Skin epidermis (tissue), 12 donors: ENCODE measurements at regions not wholly inside any gene's neighbourhood (a gene's known extent, or its start where the extent isn't known, plus 50 kb on each side); places are given as distances from the start of the nearest gene placed in this dataset.
A peak's percentile ranks its signal among the peaks of the same experiment; 100 is the strongest.
"Not testable (repeated sequence)": the region's sequence is repeated elsewhere in the genome, so short reads cannot be mapped to it uniquely, and the experiment has no call there.

Source experiments
- H3K27ac ChIP-seq, 21 experiments: fragments of 200-600 bp; sonication (generic) in 11 of 21; one replicate each; pipeline ENCODE4 v1.5.0; 2020; ENCODE audit warnings: mild to moderate bottlenecking in 3 of 21, inconsistent platforms in 2 of 21, moderate library complexity in 2 of 21
- H3K4me3 ChIP-seq, 7 experiments: fragments of 200-600 bp; sonication (generic) in 2 of 7; one replicate each; pipeline ENCODE4 v1.5.0; 2020; ENCODE audit warnings: inconsistent platforms in 2 of 7, mild to moderate bottlenecking in 2 of 7, moderate library complexity in 1 of 7

- Histone ChIP-seq H3K4me3 (no peak overlapping the region), H3K27ac (no peak overlapping the region)
Measured at GRCh38 chr1:113185463-113186104, 112.6 kb downstream of the LRIG2 start.

- H3K4me3 ChIP-seq = no peak overlapping the region
- H3K27ac ChIP-seq = no peak overlapping the region
Measured at GRCh38 chr1:113190078-113190477, 117.1 kb downstream of the LRIG2 start.

DNA sequence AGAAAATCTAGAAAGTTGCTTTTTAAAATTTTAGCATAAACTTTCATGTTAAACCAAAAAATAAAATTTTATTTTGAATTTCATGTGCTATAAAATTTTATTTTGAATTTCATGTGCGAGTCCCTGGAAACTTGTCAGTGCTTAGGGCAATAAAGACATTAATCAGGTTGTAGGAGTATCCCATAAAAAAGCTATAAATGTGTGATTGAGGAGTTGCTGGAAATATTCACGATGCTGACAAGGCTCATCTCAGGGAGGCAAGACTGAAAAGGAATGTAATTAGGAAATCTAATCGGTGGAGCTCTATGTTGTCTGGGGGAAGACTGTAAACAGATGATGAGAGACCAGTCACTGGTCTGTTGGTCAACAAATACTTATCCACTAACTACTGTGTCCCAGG lies 117.9 kb downstream of the LRIG2 start:
- no peak overlapping the region for H3K4me3 ChIP-seq
- H3K27ac ChIP-seq = no peak overlapping the region

GRCh38 chr1:113191579-113192076 lies 118.6 kb downstream of the LRIG2 start:
- Histone ChIP-seq H3K4me3 (no peak overlapping the region), H3K27ac (peak overlapping the region in 1 of 21 experiments; percentile 2)

DNA sequence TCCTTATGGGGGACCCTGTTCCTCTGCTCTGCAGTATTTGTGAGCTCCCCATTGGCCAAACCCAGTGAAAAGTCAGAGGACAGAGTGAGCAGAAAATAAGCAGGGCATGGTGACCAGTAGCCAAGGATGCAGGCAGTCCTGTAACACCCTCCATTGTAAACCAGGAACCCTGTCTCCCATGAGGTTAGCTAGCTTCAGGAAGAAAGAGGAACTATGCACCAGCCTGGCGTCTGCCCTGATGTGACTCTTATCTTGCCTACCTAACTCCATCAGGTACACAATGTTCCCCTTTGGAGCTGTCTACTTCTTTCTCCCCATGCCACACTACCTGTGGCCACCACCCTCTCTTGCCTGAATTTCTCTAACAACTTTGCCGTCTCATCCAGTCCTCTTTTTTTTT lies 119.2 kb downstream of the LRIG2 start:
- H3K27ac ChIP-seq = no peak overlapping the region

GRCh38 chr1:113192980-113193379 lies 120.0 kb downstream of the LRIG2 start:
- no peak overlapping the region for H3K4me3 ChIP-seq
- H3K27ac ChIP-seq = no peak overlapping the region

More for the DNA sequence above, 119.2 kb downstream of the LRIG2 start:
- no peak overlapping the region for H3K4me3 ChIP-seq

DNA sequence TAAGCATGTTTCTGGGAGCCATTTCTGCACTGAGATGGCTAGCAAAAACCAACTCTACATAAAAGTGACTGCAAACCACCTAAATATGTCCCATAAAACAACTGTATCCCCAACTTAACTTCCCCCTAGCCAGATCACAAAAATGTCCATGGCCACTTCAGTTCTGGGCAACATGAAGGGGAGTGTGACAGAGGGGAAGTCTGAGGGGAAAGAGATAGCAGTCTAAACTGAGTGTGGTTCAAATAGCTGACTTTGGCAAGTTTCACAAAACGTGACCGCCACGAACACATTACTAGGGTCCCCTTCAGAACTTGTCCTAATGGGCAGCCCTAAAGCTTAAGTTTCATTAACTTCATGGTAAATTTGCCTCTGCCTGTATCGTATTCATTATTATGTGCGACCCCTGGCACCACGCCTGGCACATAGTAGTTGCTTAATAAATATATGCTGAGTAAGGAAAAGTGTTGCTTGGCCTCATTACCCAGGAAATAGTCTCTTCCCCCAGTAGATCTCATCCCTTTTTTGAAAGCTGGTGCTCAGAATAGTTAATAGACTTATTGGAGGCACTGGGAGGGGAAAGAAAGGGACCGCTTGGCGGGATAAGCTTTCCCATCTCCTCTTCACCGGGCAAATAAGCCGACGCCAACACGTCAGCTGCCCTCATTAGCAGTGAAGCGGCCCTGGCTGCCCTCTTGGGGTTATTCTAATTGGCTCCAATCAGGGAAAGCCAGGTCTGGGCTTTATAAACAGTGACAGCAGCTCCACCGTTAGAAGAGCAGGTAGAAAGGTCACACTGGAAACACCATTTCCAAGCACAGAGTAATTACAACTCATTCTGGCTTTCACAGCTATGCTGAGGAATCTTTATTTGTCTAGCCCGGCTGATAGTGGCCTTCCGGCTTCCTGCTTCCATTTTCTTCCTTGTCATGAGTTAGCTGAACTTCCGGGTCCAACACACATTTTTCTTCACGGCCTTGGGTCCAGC lies 122.1 kb downstream of the LRIG2 start:
- H3K27ac ChIP-seq = no peak overlapping the region
- no peak overlapping the region for H3K4me3 ChIP-seq

- no peak overlapping the region for H3K4me3 ChIP-seq
- no peak overlapping the region for H3K27ac ChIP-seq
Measured at GRCh38 chr1:113197719-113198330, 124.8 kb downstream of the LRIG2 start.

- Histone ChIP-seq H3K27ac (no peak overlapping the region), H3K4me3 (no peak overlapping the region)
Measured at GRCh38 chr1:113198806-113199205, 125.8 kb downstream of the LRIG2 start.

- Histone ChIP-seq H3K27ac (no peak overlapping the region), H3K4me3 (no peak overlapping the region)
Measured at GRCh38 chr1:113199760-113200455, 126.9 kb downstream of the LRIG2 start.

DNA sequence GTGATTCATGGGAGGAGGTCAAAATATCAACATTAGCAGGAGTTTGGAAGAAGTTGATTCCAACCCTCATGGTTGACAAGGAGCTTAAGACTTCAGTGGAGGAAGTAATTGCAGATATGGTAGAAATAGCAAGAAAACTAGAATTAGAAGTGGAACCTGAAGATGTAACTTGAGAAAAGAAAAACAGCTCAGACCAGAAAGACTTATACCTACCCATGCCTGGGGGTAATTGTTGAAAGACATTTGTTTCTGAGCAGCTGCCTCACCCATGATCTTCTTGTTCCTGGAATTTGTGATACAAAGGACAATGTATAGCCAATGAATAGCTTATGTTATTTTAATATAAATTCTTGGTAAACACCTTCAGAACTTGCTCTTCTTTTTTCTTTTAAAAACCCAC lies 128.6 kb downstream of the LRIG2 start:
- no peak overlapping the region for H3K4me3 ChIP-seq
- H3K27ac ChIP-seq = no peak overlapping the region

DNA sequence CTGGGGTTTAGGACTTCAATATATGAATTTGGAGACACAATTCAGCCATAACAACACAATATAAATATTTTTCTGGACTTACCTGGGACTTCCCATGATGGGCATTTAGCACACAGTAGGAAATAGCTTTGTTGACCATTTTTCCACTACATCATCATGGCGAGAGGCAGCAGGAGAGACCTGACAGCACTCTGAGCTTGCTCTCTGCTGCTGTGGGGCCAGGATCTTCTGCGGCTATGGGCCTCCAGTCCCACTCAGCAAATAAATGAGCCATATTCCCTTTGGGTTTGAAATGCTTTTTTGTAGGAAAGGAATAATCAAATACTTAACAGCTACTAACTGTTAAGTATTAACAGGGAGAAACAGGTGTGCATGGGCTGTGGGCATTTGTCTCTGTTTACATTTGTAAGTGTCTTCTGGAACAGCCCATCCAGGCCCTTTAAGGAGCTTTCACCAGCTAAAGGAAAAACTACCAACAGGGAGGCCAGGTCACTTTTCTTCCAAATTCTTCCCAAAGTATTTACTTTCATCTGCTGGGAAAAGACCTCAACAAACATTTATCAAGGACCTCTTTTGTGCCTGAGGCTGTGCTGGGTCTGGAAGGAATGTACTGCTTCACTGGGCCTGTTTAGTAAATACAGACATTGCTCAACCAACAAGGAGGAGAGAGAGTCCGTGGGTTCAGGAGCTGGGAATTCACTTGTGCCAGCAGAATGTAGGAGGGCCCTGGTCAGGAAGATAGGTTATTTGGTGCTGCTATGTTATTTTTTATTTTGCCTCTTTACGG lies 133.2 kb downstream of the LRIG2 start:
- Histone ChIP-seq H3K27ac (no peak overlapping the region), H3K4me3 (no peak overlapping the region)

- Histone ChIP-seq H3K27ac (no peak overlapping the region), H3K4me3 (no peak overlapping the region)
Measured at GRCh38 chr1:113207019-113207418, 134.0 kb downstream of the LRIG2 start.

GRCh38 chr1:113207457-113207856 lies 134.5 kb downstream of the LRIG2 start:
- Histone ChIP-seq H3K27ac (no peak overlapping the region), H3K4me3 (no peak overlapping the region)

DNA sequence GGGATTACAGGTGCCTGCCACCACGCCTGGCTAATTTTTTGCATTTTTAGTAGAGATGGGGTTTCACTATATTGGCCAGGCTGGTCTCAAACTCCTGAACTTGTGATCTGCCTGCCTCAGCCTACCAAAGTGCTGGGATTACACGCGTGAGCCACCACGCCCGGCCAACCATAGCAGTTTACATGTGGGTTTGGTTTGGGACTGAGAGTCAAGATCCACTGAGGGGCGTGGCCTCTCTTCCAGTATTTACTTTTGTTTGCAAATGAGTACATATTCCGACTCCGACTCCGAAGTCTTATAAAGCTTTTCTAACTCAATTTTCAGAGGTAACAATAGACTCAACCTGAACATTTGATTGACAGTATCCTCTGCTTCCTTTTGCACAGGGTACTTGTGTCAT lies 135.4 kb downstream of the LRIG2 start:
- H3K4me3 ChIP-seq, H3K27ac ChIP-seq: not testable (repeated sequence)

DNA sequence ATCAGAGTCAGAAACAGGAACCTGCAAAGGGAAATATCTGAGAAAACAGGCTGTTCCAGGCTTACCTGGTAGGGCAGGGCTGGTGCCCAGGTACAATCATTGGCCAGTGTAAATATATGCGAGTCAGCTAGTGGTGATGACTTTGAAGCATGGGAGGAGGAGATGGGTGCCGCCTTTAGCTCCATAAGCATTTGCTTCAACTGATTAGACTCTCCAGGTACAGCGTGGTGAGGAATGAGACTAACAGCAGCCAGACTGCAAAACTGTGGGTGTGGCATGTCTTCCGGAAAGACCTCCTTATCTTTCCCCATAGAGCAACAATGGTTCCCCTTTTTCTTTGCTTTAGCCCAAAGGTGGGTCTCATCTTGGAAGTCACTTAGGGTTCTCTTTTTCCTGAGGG lies 137.2 kb downstream of the LRIG2 start:
- no peak overlapping the region for H3K4me3 ChIP-seq
- no peak overlapping the region for H3K27ac ChIP-seq

- no peak overlapping the region for H3K27ac ChIP-seq
- no peak overlapping the region for H3K4me3 ChIP-seq
Measured at GRCh38 chr1:113211467-113211866, 138.5 kb downstream of the LRIG2 start.

GRCh38 chr1:113215015-113215414 lies 142.0 kb downstream of the LRIG2 start:
- no peak overlapping the region for H3K4me3 ChIP-seq
- no peak overlapping the region for H3K27ac ChIP-seq

DNA sequence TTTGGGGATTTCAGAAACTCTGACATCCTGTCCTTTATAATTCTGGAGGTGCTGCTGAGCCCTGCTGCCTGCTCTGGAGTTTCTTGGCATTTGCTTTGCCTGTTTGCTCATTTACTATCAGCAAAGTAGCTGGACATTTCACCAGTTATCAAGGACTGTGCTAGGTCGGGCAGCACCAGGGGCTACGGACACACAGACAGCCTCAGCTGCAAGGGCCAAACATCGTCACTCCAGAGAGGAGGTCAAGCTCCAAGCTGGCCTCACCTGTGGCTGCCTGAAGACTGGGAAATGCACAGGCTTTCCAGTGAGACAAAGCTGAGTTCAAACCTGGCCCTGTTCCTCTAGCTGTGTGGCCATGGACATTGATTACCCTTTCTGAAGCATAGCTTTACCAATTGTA lies 143.7 kb downstream of the LRIG2 start:
- no peak overlapping the region for H3K27ac ChIP-seq
- H3K4me3 ChIP-seq = no peak overlapping the region
